HG03469 (cell line): ENCODE measurements at regions not wholly inside any gene's neighbourhood (a gene's known extent, or its start where the extent isn't known, plus 50 kb on each side); places are given as distances from the start of the nearest gene placed in this dataset.
"Not testable (repeated sequence)": the region's sequence is repeated elsewhere in the genome, so short reads cannot be mapped to it uniquely, and the experiment has no call there.

Source experiments
- ATAC-seq: cut with Tn5 transposase; IDR thresholded peaks from one replicate; pipeline ENCODE4 v1.9.1; 2021; ENCODE audit warnings: mild to moderate bottlenecking, moderate library complexity, moderate number of reproducible peaks; ENCODE audit not compliant: unreplicated experiment

DNA sequence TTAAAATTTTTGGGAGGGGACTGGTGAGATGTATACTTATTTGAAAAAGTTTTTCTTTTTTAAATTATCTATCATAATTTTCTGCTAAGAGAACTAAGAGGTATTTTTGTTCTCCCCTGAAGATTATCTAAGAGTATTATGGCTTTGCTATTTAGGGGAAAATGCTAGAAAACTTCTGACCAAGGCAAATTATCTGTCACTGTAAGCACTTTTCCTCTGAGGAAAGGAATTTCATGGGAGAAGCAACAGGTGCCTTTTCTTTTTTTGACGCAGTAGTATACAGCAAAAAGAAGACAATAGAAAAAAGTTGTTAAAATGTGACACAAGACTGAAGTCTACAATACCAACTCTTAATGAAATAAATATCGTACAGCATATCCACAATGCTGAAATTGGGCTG lies 201.6 kb upstream of the NANOGP8 start:
- no peak for ATAC-seq

DNA sequence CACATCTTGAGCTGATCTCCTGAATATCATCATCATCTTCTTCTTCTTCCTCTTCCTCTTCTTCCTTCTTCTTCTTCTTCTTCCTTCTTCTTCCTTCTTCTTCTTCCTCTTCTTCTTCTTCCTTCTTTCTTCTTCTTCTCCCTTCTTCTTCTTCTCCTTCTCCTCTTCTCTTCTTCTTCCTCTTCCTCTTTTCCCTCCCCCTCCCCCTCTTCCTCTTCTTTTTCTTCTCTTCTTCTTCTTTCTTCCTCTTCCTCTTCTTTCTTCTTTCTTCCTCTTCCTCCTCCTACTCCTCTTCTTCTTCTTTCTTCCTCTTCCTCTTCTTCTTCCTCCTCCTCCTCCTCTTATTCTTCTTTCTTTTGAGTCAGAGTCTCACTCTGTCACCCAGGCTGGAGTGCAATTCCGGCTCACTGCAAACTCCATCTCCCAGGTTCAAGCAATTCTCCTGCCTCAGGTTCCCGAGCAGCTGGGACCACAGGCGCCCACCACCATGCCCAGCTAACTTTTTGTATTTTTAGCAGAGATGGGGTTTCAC lies 197.9 kb upstream of the NANOGP8 start:
- ATAC-seq: no peak

DNA sequence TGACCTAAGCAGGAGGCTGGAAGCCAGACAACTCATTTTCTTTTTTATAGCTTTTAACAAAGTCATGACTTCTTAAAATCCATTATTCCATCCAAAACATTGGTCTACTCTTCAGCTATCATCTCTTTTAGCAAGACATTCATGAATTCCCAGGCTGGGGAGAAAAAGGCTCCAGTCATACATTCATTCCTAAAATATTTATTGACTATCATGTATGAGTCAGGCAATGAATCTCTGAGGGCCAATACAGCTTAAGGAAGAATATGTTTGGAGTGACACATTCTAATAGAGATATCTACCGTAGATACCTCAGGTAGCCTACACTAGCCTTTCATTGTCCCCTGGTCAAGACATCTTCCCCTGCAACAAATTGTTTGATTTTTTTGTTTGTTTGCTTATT lies 196.4 kb upstream of the NANOGP8 start:
- ATAC-seq: no peak

DNA sequence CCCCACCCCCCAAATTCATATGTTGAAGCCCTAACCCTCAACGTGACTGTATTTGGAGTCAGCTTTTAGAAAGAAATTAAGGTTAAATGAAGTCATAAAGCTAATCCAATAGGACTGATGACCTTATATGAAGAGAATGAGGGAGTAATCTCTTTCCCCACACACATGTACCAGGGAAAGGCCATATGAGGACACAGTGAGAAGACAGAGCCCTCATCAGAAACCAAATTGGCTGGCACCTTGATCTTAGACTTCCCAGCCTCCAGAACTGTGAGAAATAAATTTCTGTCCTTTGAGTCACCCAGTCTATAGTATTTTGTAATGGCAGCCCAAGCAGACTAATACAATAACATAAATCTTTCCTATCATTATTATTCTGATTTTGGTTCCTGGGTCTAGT lies 194.7 kb upstream of the NANOGP8 start:
- ATAC-seq: no peak

DNA sequence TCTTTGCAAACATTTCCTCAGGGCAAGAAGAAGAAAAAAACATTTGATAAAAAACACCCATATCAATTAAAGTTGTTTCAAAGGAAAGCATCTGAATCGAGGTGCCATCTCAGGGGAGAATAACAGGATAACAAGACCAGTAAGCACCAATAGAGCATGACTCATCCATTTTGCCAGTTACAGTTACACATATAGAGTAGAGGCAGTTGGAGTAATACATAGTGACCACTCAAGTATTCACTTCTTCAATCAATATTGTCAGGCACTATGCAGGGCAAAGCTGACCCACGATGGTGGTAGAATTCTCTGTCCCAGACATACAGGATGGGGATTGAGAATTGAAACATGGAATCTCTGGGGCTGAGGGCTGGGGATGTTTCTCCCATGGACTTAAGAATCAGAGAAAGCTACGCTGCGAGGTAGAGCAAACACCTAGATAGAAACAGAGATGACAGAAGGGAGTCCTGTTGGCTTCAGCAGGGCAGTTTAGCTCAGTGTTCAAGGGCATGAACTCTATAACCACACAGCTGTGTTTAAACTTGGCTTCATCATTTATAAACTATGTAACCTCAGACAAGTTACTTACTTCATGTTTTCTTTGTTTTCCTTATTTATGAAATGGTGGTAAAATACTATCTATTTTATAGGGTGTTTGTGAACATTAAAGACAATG lies 186.4 kb upstream of the NANOGP8 start:
- ATAC-seq: no peak

DNA sequence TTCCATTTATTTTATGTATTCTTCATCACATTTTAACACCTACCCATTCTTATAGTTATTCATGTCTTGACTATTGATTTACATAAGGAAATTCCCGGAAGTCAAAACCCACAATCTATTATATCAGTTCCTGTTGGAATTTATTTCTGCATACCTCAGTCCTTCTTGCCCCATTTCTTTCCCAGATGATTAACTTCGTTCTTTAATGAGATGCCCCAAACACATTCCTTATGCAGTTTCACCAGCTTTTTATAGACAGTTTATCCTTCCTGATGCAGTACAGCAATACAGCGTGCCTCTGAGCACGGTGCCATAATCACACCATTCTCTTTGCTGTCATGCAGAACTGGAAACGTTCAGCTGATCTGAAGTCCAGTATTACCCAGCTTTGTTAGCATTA lies 175.8 kb upstream of the NANOGP8 start:
- no peak for ATAC-seq

DNA sequence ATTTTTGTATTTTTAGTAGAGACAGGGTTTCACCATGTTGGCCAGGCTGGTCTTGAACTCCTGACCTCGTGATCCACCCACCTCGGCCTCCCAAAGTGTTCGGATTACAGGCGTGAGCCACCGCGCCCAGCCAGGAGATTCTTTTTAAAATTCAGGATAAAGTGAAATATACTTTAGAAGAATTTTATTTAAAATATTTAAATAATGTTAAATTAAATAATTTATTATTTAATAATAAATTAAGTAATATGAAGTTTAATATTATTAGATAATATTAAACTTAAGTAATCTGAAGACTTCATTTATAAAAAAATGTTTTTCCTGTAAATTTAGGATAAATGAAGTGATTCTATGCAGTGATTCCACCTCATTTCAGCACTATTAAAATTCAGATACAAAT lies 175.2 kb upstream of the NANOGP8 start:
- not testable (repeated sequence) for ATAC-seq

DNA sequence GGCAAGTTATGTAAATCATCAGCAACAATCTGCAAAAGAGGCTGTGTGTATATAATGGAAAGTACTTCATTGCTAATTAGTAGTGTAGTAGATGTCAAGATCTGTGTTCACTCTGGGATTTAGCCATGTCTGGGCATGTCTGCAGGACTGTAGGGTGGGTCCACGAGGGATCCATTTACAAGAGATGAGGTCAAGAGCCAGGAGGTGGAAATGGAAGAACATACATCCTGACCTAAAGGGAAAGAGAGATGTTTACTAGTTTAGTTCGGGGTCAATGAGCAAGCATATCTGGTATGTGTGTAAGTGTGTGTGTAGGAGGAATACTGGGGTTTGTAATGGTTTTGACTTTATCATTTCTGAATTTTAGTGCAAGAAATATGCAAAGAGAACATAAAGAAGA lies 171.5 kb upstream of the NANOGP8 start:
- ATAC-seq: no peak

DNA sequence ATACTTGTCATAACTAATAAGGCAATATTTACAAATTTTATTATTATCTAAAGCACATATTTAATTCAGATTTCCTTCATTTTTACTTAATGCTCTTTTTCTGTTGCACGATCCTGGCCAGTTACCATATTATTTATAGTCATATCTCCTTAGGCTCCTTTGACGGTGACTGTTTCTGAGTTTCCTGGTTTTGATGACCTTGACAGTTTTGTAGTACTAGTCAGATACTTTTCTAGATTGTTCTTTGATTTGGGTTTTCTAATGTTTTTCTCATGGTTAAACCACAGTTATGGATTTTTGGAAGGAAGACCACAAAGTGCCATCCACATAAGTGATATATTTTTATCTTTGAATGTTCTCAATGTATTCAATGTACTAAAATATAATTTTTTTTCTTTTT lies 171.0 kb upstream of the NANOGP8 start:
- no peak for ATAC-seq

DNA sequence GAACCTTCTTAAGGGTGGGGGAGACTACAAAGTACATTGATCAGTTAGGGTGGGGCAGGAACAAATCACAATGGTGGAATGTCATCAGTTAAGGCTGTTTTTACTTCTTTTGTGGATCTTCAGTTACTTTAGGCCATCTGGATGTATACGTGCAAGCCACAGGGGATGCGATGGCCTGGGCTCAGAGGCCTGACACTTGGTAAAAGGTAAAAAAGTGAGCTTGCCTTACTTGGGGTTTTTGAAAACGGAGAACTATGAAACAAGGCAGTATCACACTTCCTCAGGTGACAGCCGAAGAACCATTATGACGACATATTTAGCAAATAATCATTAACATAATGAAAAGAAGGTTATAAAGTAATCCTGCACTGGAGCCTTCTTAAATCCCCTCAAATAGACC lies 169.8 kb upstream of the NANOGP8 start:
- ATAC-seq: not testable (repeated sequence)

DNA sequence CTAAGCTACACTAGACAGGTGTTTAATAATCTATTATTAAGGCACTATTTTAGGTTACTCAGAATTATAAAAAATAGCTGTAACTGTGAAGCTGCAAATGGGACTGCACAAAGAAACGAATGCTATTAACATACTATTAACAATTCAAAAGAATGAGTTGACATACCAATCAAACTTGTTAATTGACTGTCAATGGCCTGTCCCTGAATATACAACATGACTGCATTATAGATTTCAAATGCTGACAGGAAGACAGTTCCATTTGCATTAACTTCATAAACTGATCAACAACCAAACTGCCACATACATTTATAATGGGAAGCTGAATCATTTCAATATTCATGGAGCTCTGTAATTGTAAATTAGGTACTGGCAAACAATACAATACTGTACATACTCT lies 169.0 kb upstream of the NANOGP8 start:
- no peak for ATAC-seq

DNA sequence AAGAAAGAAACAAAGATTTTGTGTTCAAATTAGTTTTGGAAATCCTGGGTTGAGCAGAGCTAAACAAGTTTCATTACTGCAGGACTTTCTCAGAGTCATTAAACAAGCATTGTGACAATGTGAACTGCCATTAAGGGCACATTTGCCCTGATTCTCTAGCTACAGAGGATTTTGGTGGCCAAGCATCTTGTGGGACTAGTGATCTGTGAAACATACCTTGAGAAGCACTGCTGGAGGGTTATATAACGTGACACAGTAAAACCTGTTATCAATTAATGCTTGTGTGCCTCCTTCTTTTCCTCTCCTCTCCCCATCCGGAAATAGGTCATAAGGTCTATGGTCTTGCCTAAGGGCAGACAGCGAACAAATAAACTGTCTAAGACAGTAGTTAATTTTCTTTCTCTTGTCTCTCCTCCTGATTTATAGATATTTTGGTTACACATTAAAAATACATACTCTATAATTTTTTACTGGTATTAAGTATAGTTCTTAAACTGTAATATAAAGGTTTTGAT lies 167.3 kb upstream of the NANOGP8 start:
- no peak for ATAC-seq

DNA sequence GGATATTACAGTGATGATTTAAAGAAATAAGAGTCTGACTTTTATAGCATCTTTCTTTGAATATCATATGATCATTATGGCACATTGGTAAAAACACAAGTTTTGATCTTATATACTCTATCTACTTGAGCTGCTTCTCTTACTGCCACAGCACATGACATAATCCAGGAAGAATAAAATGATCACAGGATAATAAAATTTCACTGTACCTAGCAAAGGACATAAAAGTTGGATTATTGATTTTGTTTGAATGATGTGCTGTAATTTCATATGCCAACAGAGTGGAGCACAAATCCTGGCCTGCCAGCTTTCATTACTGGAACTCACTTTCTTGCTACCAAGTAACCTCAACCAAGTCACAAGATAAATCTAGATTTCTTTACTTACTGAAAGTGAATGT lies 162.1 kb upstream of the NANOGP8 start:
- no peak for ATAC-seq

DNA sequence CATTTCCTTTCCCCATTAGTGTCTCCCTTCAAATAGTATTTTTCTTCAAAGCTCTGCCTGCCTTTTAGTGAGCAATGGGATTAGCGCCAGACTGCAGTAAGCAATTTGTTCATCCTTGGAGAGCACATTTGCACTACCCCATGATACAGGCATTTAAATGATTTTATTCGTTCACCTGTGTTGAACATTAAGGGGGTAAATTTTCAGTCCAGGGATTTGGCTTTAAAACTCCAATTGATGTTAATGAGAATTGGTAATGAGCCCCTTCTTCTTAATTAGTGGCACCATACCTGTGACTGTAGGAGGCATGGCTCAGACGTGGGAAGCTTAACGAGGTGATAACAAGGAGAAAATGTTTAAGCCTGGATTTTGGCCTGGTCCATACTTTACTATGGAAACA lies 161.4 kb upstream of the NANOGP8 start:
- no peak for ATAC-seq

DNA sequence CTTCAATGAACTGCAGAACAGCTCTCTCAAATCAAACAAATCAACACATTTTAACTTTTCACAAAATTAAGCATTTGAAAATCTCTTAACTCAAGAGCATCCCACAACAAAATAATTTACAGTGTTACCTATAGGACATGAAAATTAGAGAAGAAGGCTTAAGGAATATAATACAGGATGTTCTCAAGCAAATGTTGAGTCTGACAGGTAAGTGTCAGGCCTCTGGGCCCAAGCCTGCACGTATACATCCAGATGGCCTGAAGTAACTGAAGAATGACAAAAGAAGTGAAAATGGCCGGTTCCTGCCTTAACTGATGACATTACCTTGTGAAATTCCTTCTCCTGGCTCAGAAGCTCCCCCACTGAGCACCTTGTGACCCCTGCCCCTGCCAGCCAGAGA lies 160.6 kb upstream of the NANOGP8 start:
- not testable (repeated sequence) for ATAC-seq

DNA sequence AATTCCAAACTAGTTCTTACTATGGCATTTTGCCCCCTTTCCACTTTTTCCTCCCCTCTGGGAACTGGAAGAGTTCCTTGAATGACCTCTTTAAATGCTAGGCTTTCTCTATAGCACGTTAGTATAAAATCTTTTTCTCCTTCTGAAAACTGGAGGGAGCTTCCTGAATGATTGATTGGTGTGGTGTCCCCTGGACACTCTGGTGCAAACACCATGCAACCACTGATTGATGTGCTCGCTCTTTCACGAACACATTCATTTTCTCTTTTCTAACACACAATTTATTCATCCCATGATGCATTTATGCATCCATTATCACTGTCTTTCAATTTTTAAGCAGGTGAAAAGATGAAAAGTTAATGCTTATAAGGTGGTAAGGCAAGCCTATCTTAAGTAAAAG lies 159.1 kb upstream of the NANOGP8 start:
- no peak for ATAC-seq

DNA sequence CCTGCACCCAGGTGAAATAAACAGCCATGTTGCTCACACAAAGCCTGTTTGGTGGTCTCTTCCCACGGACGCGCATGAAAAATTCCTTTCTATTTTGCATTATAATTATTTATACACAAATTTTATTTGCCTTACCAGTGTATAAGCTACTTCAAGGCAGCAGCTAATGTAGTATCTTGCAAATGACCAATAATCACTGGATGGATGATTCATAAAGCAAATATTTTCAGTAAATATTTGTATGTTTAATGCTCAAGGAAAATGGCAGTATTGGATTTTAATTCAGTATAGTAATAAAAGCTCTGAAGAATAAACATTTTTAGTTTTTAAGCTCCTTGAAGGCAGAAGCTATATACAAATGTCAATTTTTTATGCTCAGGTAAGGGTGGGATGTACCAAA lies 158.7 kb upstream of the NANOGP8 start:
- ATAC-seq: no peak

DNA sequence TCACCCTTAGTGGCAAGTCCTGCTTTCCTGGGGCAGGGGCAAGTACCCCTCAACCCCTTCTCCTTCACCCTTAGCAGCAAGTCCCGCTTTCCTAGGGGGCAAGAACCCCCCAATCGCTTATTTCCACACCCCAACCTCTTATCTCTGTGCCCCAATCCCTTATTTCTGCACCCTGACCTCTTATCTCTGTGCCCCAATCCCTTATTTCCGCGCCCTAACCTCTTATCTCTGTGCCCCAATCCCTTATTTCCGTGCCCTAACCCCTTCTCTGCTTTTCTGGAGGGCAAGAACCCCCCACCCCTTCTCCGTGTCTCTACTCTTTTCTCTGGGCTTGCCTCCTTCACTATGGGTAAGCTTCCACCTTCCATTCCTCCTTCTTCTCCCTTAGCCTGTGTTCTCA lies 154.6 kb upstream of the NANOGP8 start:
- ATAC-seq: not testable (repeated sequence)

DNA sequence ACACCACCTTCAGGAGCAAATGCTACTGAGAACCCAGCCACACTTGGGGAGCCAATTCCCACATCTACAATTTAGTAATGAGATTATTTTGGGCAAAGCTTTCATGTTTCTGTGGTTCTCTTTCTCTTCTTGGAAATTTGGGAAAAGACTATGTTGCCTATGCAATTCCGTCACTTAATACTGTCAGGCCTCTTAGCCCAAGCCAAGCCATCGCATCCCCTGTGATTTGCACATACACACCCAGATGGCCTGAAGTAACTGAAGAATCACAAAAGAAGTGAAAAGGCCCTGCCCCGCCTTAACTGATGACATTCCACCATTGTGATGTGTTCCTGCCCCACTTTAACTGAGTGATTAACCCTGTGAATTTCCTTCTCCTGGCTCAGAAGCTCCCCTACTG lies 153.4 kb upstream of the NANOGP8 start:
- ATAC-seq: not testable (repeated sequence)

DNA sequence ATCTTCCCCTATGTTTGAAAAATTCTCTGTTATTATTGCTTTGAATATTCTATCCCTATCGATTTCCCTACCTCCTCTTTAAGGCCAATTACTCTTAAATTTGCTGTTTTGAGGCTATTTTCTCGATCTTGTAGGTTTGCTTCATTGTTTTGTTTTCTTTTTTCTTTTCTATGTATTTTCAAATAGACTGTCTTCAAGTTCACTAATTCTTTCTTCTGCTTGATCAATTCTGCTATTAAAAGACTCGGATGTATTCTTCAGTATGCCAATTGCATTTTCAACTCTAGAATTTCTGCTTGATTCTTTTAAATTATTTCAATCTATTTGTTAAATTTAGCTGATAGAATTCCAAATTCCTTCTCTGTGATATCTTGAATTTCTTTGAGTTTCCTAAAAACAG lies 144.0 kb upstream of the NANOGP8 start:
- ATAC-seq: no peak

DNA sequence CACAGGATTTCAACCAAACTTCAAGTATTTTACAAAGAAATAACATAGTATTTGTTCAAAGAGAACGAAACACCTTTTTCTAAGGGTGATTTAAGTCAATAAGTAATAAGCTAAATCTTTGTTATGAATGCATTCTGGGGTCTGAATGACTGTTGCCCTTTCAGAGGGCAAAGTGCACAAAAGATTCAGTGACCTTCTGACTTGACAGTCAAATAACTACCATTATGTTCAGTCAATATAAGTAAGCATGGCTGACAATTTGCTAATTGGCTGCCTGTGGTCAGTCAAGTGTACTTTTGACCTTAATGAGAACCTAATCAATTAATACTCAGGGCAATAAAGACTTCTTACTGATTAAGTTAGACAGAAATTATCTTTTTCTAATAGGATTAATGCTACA lies 133.1 kb upstream of the NANOGP8 start:
- ATAC-seq: no peak

DNA sequence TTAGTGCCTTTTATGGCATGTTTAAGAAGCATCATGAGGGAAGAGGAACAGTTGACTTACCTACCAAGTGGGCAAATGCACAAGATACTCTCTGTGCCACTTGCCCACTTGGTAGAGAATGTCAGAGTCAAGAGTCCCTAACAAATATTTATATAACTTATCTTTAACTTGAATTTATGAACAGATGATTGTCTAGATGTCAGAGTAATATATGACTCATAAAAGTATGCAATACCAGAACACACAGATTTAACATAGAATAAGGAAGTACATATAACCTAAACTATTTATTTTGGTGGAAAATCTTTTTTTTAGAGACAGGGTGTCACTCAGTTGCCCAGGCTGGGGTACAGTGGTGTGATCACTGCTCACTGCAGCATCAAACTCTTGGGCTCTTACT lies 130.0 kb upstream of the NANOGP8 start:
- no peak for ATAC-seq
